MM.1S (cell line): ENCODE measurements at regions not wholly inside any gene's neighbourhood (a gene's known extent, or its start where the extent isn't known, plus 50 kb on each side); places are given as distances from the start of the nearest gene placed in this dataset.

ENCODE experiments used
- DNase-seq: peaks from one replicate; pipeline ENCODE4 v3.0.0-alpha.2; 2015
- H2AFZ ChIP-seq: fragments of 300-600 bp; sonication (generic); 2 replicates; pipeline ENCODE4 v1.6.0; 2016; ENCODE audit warnings: antibody characterized with exemption, low read length
- H3F3A ChIP-seq: fragments of 300-600 bp; sonication (generic); 2 replicates; pipeline ENCODE4 v1.6.1; 2016; ENCODE audit warnings: mild to moderate bottlenecking, antibody characterized with exemption, low read length, moderate library complexity, mixed read lengths; ENCODE audit not compliant: insufficient read depth
- H3K27ac ChIP-seq: fragments of 300-600 bp; sonication (generic); 2 replicates; pipeline ENCODE4 v1.5.1; 2016; ENCODE audit warnings: mild to moderate bottlenecking, low read length
- H3K27me3 ChIP-seq: fragments of 300-600 bp; sonication (generic); replicated peaks from 2 replicates; pipeline ENCODE4 v1.6.0; 2016; ENCODE audit warnings: low read length; ENCODE audit not compliant: insufficient read depth
- H3K36me3 ChIP-seq: fragments of 300-600 bp; sonication (generic); replicated peaks from 2 replicates; pipeline ENCODE4 v1.6.1; 2016; ENCODE audit warnings: mild to moderate bottlenecking, low read length, mixed read lengths; ENCODE audit not compliant: insufficient read depth
- H3K4me1 ChIP-seq: fragments of 300-600 bp; sonication (generic); 2 replicates; pipeline ENCODE4 v1.6.1; 2016; ENCODE audit warnings: low read length, mixed read lengths
- H3K4me2 ChIP-seq: fragments of 300-600 bp; sonication (generic); 2 replicates; pipeline ENCODE4 v1.6.0; 2016; ENCODE audit warnings: low read depth, low read length
- H3K4me3 ChIP-seq: fragments of 300-600 bp; sonication (generic); 2 replicates; pipeline ENCODE4 v1.5.1; 2016; ENCODE audit warnings: low read length, mixed read lengths
- H3K79me2 ChIP-seq: fragments of 300-600 bp; sonication (generic); 2 replicates; pipeline ENCODE4 v1.6.1; 2016; ENCODE audit warnings: mixed run types, low read length, mixed read lengths
- H3K9ac ChIP-seq: fragments of 300-600 bp; sonication (generic); 2 replicates; pipeline ENCODE4 v1.6.1; 2016; ENCODE audit warnings: low read length, mixed read lengths
- H3K9me2 ChIP-seq: fragments of 300-600 bp; sonication (generic); replicated peaks from 2 replicates; pipeline ENCODE4 v1.6.1; 2016; ENCODE audit warnings: mild to moderate bottlenecking, low read length, mixed read lengths; ENCODE audit not compliant: insufficient read depth
- H3K9me3 ChIP-seq: fragments of 300-600 bp; sonication (generic); replicated peaks from 2 replicates; pipeline ENCODE4 v1.6.1; 2016; ENCODE audit warnings: mild to moderate bottlenecking, low read length, mixed read lengths; ENCODE audit not compliant: insufficient read depth
- H4K20me1 ChIP-seq: fragments of 300-600 bp; sonication (generic); 2 replicates; pipeline ENCODE4 v1.6.1; 2016; ENCODE audit warnings: mild to moderate bottlenecking, low read length, moderate library complexity, mixed read lengths; ENCODE audit not compliant: insufficient read depth
- EZH2 ChIP-seq: fragments of 300-600 bp; sonication (generic); optimal IDR thresholded peaks from 2 replicates; pipeline ENCODE3; 2017; ENCODE audit warnings: low read depth, mild to moderate bottlenecking, antibody characterized with exemption, low read length, mixed read lengths
- EZH2phosphoT487 ChIP-seq: fragments of 300-600 bp; sonication (generic); IDR thresholded peaks from 2 replicates; pipeline ENCODE4 v1.6.1; 2018; ENCODE audit warnings: antibody characterized with exemption, low read length
- TF ChIP-seq, protein P1 (sequence below): fragments of 300-600 bp; sonication (generic); IDR thresholded peaks from 2 replicates; pipeline ENCODE4 v1.5.1; 2016; ENCODE audit warnings: antibody characterized with exemption, low read length, mixed read lengths

DNA sequence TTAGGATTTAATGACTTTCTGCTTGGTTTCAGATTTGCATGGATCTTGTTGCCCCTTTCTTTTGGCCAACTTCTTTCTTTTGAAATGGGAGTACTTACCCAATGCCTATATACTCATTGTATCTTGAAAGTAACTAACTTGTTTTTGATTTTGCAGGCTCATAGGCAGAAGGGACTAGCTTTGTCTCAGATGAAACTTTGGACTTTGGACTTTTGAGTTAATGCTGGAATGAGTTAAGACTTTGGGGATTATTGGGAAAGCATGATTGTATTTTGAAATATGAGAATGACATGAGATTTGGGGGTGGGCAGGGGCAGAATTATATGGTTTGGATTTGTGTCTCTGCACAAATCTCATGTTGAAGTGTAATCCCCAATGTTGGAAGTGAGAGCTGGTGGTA lies 657.1 kb downstream of the TMTC2 start:
- no peak for DNase-seq
- no peak overlapping the region for H2AFZ ChIP-seq
- no peaks in the 10 kb centered on the region for H4K20me1 ChIP-seq
- no peaks in the 10 kb centered on the region for H3K27me3 ChIP-seq
- no peak overlapping the region for H3K4me2 ChIP-seq
- H3K4me1 ChIP-seq = no peaks in the 10 kb centered on the region
- no peak overlapping the region for H3K9ac ChIP-seq
- H3F3A ChIP-seq = no peaks in the 10 kb centered on the region
- H3K9me2 ChIP-seq = no peaks in the 10 kb centered on the region
- no peak overlapping the region for H3K27ac ChIP-seq
- H3K9me3 ChIP-seq = no peaks in the 10 kb centered on the region
- no peaks in the 10 kb centered on the region for H3K36me3 ChIP-seq
- no peak for TF ChIP-seq EZH2
- TF ChIP-seq, protein P1, sequence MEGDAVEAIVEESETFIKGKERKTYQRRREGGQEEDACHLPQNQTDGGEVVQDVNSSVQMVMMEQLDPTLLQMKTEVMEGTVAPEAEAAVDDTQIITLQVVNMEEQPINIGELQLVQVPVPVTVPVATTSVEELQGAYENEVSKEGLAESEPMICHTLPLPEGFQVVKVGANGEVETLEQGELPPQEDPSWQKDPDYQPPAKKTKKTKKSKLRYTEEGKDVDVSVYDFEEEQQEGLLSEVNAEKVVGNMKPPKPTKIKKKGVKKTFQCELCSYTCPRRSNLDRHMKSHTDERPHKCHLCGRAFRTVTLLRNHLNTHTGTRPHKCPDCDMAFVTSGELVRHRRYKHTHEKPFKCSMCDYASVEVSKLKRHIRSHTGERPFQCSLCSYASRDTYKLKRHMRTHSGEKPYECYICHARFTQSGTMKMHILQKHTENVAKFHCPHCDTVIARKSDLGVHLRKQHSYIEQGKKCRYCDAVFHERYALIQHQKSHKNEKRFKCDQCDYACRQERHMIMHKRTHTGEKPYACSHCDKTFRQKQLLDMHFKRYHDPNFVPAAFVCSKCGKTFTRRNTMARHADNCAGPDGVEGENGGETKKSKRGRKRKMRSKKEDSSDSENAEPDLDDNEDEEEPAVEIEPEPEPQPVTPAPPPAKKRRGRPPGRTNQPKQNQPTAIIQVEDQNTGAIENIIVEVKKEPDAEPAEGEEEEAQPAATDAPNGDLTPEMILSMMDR = no peak
- H3K79me2 ChIP-seq = no peaks in the 10 kb centered on the region
- no peak overlapping the region for H3K4me3 ChIP-seq

DNA sequence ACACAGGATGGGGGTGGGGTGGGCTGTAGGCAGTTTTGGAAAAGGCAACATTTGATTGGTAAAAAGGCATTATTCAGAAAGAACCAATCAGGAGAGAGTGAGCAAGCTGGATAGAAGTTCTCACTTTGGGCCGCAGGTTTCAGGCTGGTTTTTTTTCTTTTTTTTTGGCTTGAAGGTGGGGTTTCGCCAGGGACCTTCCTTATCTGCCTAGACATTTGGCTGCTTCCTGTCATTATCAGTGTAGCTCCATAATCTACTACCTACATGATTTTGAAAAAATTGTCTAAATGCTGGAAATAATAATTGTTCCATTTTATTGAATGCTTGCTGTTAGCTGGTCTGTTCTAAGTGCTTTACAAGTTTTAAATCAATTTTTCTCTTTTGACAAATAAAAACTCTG lies 649.0 kb downstream of the TMTC2 start:
- H3K4me3 ChIP-seq = no peak overlapping the region
- no peaks in the 10 kb centered on the region for H3K9me3 ChIP-seq
- no peak overlapping the region for H3K4me2 ChIP-seq
- no peaks in the 10 kb centered on the region for H4K20me1 ChIP-seq
- TF ChIP-seq EZH2phosphoT487 (no peak), EZH2 (no peak)
- TF ChIP-seq, protein P1 = no peak
- H3K27ac ChIP-seq = no peak overlapping the region
- H3K9ac ChIP-seq = no peak overlapping the region
- no peak for DNase-seq
- H3K27me3 ChIP-seq = no peaks in the 10 kb centered on the region
- no peaks in the 10 kb centered on the region for H3K36me3 ChIP-seq
- no peaks in the 10 kb centered on the region for H3K79me2 ChIP-seq
- no peaks in the 10 kb centered on the region for H3K4me1 ChIP-seq
- no peak overlapping the region for H2AFZ ChIP-seq
- no peaks in the 10 kb centered on the region for H3F3A ChIP-seq
- H3K9me2 ChIP-seq = no peaks in the 10 kb centered on the region

DNA sequence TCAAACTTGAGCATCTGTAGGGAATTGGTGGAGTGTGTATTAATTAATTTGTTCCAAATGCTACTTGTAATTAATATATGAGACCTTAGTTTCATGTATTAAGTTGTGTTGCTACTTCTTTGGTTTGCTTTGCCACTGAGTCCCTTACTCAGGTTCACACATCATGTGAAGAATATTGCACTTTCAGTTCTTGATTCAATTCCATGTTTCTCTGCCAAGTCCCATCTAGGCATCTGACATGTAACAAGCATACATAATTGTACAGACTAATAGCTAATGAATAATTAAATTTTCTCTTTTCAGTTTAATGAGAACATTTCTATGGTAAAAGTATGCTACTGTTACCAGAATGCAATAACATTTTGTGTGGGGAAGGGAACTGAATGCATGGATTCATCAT lies 640.0 kb downstream of the TMTC2 start:
- Histone ChIP-seq H3F3A (no peaks in the 10 kb centered on the region), H2AFZ (no peak overlapping the region), H4K20me1 (no peaks in the 10 kb centered on the region), H3K4me2 (no peak overlapping the region), H3K79me2 (no peaks in the 10 kb centered on the region), H3K27ac (no peak overlapping the region), H3K27me3 (no peaks in the 10 kb centered on the region), H3K9me3 (no peaks in the 10 kb centered on the region), H3K9me2 (no peaks in the 10 kb centered on the region), H3K4me1 (no peaks in the 10 kb centered on the region), H3K36me3 (no peaks in the 10 kb centered on the region), H3K9ac (no peak overlapping the region), H3K4me3 (no peak overlapping the region)
- DNase-seq = no peak
- TF ChIP-seq EZH2 (no peak), EZH2phosphoT487 (no peak)
- TF ChIP-seq, protein P1 = no peak

DNA sequence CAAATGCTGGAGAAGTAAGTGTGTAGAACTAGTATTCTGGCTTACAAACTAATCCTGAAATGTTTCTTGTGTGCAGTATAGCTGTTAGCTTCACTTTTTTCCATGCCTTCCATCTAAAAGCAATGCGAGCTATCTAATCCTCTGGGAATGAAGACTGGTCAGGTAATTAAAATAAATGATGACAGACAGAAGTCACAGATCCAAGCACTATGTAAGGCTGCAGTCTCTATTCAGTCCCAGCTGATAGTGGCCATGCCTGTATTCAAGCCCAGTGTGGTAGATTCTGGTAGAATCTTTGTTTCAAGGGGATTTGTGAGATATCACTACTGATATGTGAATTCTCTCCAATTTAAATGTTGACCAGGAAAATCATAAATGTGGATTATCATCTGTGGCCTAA lies 637.2 kb downstream of the TMTC2 start:
- no peak overlapping the region for H3K4me2 ChIP-seq
- no peaks in the 10 kb centered on the region for H3K9me3 ChIP-seq
- no peaks in the 10 kb centered on the region for H3F3A ChIP-seq
- H4K20me1 ChIP-seq = no peaks in the 10 kb centered on the region
- no peaks in the 10 kb centered on the region for H3K9me2 ChIP-seq
- H3K4me3 ChIP-seq = no peak overlapping the region
- no peak for DNase-seq
- no peak overlapping the region for H3K9ac ChIP-seq
- H3K27me3 ChIP-seq = no peaks in the 10 kb centered on the region
- H3K79me2 ChIP-seq = no peaks in the 10 kb centered on the region
- TF ChIP-seq, protein P1 = no peak
- TF ChIP-seq EZH2phosphoT487 = no peak
- no peak for TF ChIP-seq EZH2
- H3K36me3 ChIP-seq = no peaks in the 10 kb centered on the region
- H3K4me1 ChIP-seq = no peaks in the 10 kb centered on the region
- no peak overlapping the region for H3K27ac ChIP-seq
- H2AFZ ChIP-seq = no peak overlapping the region
